ENCODE measurements at regions not wholly inside any gene's neighbourhood (a gene's known extent, or its start where the extent isn't known, plus 50 kb on each side); places are given as distances from the start of the nearest gene placed in this dataset.

DNA sequence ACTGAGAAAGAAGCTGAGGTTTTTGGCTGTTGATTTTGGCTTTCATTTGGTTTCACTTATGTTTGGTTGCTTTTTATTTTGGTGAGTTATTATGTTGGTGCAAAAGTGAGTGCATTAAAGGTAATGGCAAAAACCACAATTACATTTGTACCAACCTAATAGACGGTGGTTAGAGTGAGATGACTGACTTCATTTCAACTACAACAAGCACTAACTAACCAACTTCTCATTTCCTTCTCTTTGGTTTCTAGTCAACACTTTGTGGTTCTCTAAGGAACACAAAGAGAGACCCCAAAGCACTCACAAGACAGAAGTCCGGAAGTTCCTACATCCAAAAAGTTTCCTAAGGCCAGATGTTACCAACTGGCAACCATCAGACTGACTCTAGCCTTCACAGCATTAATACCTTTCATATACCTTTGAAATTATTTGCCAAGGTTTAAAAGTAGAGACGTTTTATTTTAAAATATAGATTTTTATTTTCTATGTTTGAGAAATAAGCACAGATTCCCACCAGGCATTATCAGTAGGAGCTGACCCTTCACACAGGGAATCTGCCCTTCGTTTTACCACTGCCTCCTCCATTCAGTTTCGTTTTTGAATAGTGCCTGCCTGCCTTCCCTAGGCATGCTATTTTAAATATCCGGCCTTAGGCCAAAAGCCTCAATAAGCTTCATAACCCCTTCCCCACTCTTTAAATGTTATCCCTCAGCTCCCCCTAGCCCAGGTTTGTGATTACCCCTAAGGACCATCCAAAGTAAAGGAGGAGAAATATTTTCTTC is 301.1 kb upstream of the PTGER4 start:
- TF ChIP-seq, protein P1, sequence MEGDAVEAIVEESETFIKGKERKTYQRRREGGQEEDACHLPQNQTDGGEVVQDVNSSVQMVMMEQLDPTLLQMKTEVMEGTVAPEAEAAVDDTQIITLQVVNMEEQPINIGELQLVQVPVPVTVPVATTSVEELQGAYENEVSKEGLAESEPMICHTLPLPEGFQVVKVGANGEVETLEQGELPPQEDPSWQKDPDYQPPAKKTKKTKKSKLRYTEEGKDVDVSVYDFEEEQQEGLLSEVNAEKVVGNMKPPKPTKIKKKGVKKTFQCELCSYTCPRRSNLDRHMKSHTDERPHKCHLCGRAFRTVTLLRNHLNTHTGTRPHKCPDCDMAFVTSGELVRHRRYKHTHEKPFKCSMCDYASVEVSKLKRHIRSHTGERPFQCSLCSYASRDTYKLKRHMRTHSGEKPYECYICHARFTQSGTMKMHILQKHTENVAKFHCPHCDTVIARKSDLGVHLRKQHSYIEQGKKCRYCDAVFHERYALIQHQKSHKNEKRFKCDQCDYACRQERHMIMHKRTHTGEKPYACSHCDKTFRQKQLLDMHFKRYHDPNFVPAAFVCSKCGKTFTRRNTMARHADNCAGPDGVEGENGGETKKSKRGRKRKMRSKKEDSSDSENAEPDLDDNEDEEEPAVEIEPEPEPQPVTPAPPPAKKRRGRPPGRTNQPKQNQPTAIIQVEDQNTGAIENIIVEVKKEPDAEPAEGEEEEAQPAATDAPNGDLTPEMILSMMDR (conservative IDR thresholded peaks at IDR 0.05; ENCODE audit: low read length): no peak
- DNase-seq (ENCODE audit: low read depth): no peak
- no peak overlapping the region for H3K4me3 ChIP-seq (ENCODE audit: low read length)

DNA sequence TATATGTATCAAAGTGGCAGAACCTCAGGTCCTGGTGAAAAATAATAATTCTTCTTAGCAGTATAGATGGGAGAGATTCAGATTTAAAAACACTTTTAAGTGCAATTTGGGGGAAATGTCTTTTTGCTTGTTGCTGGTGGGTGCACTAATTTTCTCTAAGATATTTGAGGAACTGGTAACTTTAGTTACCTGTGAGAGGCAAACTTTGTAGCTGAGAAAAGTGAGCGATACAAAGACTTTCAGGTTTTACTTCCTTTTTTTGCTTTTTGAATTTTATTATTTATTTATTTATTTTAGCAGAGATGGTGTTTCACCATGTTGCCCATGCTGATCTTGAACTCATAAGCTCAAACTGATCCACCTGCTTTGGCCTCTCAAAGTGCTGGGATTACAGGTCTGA is 303.1 kb upstream of the PTGER4 start:
- TF ChIP-seq, protein P1 (conservative IDR thresholded peaks at IDR 0.05; ENCODE audit: low read length): no peak
- no peak for DNase-seq (ENCODE audit: low read depth)
- H3K4me3 ChIP-seq (ENCODE audit: low read length): no peak overlapping the region

DNA sequence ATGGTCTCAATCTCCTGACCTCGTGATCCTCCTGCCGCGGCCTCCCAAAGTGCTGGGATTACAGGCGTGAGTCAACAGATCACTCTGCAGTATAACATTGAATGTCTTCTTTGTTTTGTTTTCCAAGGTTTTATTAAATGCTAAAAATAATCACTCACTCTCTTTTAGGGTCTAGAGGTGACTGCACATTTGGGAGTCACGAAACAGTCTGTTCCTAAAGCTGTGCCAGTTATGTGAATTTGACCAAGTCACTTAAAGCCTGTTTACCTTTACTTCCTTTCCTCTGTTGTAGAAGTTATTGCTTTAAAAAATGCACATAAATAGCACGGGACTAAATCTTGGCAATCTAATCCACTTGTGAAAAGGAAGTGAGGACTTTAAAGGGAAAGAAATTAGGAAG is 304.9 kb upstream of the PTGER4 start:
- H3K4me3 ChIP-seq (ENCODE audit: low read length): no peak overlapping the region
- TF ChIP-seq, protein P1 (conservative IDR thresholded peaks at IDR 0.05; ENCODE audit: low read length): no peak
- no peak for DNase-seq (ENCODE audit: low read depth)

DNA sequence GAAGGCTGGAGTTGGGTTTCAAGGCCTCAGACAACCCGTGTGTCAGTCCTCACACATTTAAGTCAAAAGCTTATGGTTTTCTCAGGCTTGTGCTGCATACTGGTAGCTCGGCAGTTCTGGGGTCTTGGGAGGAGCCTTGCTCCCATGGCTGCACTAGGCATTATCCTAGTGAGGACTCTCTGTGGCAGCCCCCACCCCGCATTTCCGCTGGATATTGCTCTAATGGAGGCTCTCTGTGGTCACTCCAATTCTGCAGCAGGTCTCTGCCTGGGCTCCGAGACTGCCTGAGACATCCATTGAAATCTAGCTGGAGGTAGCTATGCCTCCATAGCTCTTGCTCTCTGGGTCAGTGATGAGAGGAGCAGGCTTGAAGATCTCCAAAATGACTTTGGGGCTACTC is 311.5 kb upstream of the PTGER4 start:
- H3K4me3 ChIP-seq (ENCODE audit: low read length): no peak overlapping the region
- TF ChIP-seq, protein P1 (conservative IDR thresholded peaks at IDR 0.05; ENCODE audit: low read length): no peak
- DNase-seq (ENCODE audit: low read depth): no peak

DNA sequence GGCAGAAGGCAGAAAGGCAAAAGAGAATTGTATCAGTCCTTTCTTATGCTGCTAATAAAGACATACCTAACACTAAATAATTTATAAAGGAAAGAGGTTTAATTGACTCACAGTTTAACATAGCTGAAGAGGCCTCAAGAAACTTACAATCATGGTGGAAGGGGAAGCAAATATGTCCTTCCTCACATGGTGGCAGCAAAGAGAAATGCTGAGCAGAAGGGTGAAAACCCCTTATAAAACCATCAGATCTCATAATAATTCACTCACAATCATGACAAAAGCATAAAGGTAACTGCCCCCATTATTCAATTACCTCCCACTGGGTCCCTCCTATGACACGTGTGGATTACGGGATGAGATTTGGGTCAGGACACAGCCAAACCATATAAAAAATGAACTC is 312.5 kb upstream of the PTGER4 start:
- no peak for DNase-seq (ENCODE audit: low read depth)

DNA sequence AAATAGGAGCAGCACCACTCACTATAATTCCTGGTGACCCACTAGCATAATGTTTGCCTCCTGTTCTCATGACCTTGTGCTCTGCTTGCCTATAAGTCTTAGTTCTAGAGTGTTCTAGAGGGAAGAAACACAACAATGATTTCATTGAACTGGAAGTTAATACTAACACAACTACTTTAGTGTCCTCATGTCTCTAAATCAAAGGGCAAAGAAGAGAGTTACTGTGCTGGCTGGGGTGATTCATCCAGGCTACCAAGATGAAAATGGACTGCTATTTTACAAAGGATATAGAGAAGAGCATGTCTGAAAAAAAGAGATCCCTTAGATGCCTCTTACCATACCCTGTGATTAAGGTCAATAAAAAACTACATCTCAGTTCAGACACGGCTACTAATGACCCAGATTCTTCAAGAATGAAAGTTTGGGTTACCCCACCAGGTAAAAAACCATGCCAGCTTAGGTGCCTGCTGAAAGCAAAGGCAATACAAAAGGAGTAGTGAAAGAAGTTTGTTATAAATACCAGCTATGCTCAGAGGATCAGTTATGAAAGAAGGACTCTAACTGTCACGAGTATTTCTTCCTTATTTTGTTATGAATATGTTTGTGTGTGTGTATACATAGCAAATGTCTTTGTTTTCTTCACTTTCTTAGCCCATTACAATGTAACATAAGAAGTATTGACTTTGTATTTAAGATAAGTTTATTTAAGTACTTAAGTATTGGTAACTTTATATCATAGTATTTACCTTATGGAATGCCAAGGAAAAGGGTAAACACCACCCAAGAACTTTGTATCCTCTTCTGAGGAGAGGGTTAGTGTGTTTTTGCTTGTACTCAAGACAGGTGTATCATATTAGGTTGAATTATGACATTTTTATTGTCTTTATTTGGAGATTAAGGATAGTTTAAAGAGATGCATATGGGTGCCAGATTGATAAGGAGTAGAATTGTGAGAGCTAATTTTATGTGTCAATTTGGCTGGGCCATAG is 314.1 kb upstream of the PTGER4 start:
- TF ChIP-seq, protein P1 (conservative IDR thresholded peaks at IDR 0.05; ENCODE audit: low read length): no peak
- DNase-seq (ENCODE audit: low read depth): no peak
- no peak overlapping the region for H3K4me3 ChIP-seq (ENCODE audit: low read length)

More for the DNA sequence above, 312.5 kb upstream of the PTGER4 start:
- H3K4me3 ChIP-seq (ENCODE audit: low read length): no peak overlapping the region
- TF ChIP-seq, protein P1 (conservative IDR thresholded peaks at IDR 0.05; ENCODE audit: low read length): no peak; the same call in 1 of the 2 replicates
